ENCODE measurements at regions not wholly inside any gene's neighbourhood (a gene's known extent, or its start where the extent isn't known, plus 50 kb on each side); places are given as distances from the start of the nearest gene placed in this dataset.
"Not testable (repeated sequence)": the region's sequence is repeated elsewhere in the genome, so short reads cannot be mapped to it uniquely, and the experiment has no call there.

- DNase-seq = no peak
These were observed 2319.5 kb downstream of the ARAP2 start for GRCh38 chr4:33924811-33925210.

- no peak for DNase-seq
These were observed 2313.8 kb downstream of the ARAP2 start for GRCh38 chr4:33930497-33930896.

- no peak for DNase-seq
These were observed 2313.3 kb downstream of the ARAP2 start for GRCh38 chr4:33931026-33931425.

GRCh38 chr4:33940281-33940680, 2304.0 kb downstream of the ARAP2 start:
- no peak for DNase-seq

- DNase-seq = no peak
These were observed 2302.5 kb downstream of the ARAP2 start for GRCh38 chr4:33941854-33942253.

GRCh38 chr4:33948921-33949320, 2295.4 kb downstream of the ARAP2 start:
- DNase-seq = no peak

GRCh38 chr4:33953848-33954247, 2290.5 kb downstream of the ARAP2 start:
- not testable (repeated sequence) for DNase-seq

- DNase-seq = no peak
These were observed 2289.6 kb downstream of the ARAP2 start for GRCh38 chr4:33954759-33955158.

GRCh38 chr4:33959519-33959918, 2284.8 kb downstream of the ARAP2 start:
- no peak for DNase-seq

GRCh38 chr4:33961761-33962160, 2282.6 kb downstream of the ARAP2 start:
- no peak for DNase-seq

- no peak for DNase-seq
These were observed 2277.5 kb downstream of the ARAP2 start for GRCh38 chr4:33966808-33967207.

- no peak for DNase-seq
These were observed 2270.0 kb downstream of the ARAP2 start for GRCh38 chr4:33974270-33974669.

GRCh38 chr4:33975995-33976394, 2268.3 kb downstream of the ARAP2 start:
- DNase-seq = no peak

- not testable (repeated sequence) for DNase-seq
These were observed 2264.5 kb downstream of the ARAP2 start for GRCh38 chr4:33979781-33980180.

- DNase-seq = no peak
These were observed 2264.0 kb downstream of the ARAP2 start for GRCh38 chr4:33980361-33980760.

- DNase-seq = no peak
These were observed 2254.4 kb downstream of the ARAP2 start for GRCh38 chr4:33989820-33990443.

- no peak for DNase-seq
These were observed 2248.1 kb downstream of the ARAP2 start for GRCh38 chr4:33996075-33996718.

GRCh38 chr4:33998291-33998690, 2246.0 kb downstream of the ARAP2 start:
- DNase-seq = no peak

GRCh38 chr4:34000356-34000755, 2244.0 kb downstream of the ARAP2 start:
- no peak for DNase-seq

- DNase-seq = not testable (repeated sequence)
These were observed 2237.8 kb downstream of the ARAP2 start for GRCh38 chr4:34006540-34006939.

GRCh38 chr4:34009951-34010350, 2234.4 kb downstream of the ARAP2 start:
- no peak for DNase-seq

GRCh38 chr4:34010751-34011519, 2233.4 kb downstream of the ARAP2 start:
- no peak for DNase-seq

GRCh38 chr4:34035225-34035624, 2209.1 kb downstream of the ARAP2 start:
- DNase-seq = no peak

- no peak for DNase-seq
These were observed 2207.0 kb downstream of the ARAP2 start for GRCh38 chr4:34037280-34037679.
